Activated CD4-positive, alpha-beta T cell treated with anti-CD3 and anti-CD28 coated beads, Interleukin-2, Interleukin-6, amounts not matched to agents 100 ng/mL and 50 ng/mL, durations not matched to agents 16 hours and 8 hours (primary cell): ENCODE measurements at regions not wholly inside any gene's neighbourhood (a gene's known extent, or its start where the extent isn't known, plus 50 kb on each side); places are given as distances from the start of the nearest gene placed in this dataset.
"Not testable (repeated sequence)": the region's sequence is repeated elsewhere in the genome, so short reads cannot be mapped to it uniquely, and the experiment has no call there.

Experiments
- DNase-seq: peaks from one replicate; pipeline ENCODE4 v3.0.0-alpha.2; 2020

DNA sequence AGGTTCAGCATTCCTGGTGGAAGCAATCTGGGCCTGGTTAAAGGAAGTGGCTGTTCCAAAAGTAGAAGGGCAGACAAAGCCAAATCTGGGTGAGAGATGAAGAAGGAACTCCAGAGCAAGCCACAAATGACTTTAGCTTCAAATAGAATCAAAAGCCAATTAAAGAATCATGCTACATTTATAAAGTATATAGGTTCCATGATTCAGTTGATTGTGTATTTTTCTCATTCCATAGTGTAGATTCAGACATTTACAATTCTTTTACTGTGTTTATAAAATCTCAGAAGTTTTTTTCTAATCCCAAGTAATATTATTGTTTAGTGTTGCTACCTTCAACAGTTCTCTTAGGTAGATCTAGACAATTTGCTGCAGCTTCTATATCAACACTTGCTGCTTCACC is 262.0 kb downstream of the PLK2 start:
- DNase-seq, result no peak

DNA sequence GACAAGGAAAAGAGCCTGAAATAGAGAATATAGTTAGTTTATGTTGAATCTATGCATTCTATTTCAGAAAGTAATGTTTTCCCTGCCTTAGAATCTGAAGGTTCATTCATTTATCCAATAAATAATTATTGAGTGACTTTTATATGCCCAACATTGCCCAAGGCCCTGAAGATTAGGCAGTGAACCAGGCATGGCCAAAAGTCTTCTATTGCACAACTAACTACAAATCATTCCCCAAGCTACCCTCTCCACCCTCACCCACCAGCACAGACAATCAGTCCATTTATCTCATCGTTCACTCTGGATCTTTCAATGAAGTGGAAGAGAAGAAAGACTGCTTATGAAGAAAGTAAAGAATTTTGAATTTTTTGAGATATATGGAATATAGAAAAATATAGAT is 268.4 kb downstream of the PLK2 start:
- no peak for DNase-seq

DNA sequence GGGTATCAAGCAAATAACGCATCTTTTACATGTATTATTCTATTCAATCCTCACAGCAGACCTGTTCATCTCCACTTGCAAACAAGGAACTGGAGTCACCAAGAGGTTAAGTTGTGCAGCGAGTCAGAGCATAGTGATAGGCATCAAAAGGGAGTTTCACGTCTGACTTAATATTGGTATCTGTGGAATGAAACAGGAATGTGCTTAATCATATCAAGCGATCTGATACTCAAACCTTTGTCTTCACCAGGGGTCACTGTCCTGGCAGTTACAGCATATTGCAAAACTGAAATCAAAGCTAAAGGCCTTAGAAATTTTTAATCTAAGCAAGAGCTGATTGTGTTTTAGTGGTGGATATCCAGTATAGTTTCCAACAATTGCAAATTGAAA is 271.6 kb downstream of the PLK2 start:
- DNase-seq, result no peak

DNA sequence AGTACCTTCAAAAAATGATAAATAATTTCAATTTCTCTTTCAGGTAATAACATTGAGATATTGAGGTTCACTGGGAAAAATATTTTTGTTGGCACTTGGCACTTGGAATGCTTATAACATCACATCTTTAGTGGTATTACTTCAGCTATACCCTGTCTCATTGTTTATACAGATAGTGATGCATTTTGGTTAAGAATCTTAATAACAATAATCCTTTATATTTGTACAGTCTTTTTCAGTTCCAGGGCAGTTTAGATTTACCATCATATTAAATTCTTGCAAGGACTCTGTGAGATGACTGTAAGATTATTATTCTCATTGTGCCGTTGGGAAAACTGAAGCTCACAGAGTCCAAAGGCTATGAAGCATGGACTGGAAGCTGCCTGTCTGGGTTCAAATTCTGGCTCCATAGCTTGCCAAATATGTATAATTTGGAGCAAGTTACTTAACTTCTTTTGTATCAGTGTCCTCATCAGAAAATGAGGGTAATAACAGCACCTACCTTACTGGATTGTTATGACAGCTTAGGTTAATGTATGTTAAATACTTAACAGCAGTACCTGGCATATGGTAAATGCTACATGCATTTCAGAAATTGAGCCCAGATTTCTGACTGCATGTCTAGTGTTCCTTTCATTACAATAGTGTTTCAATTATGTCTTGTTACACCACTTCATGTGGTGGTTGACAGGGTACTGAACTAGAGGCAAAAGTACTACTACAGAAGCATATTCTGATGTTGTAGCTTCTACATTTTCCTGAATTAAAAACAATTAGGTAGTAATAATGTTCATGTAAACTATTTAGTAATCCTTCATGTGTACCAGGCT is 272.2 kb downstream of the PLK2 start:
- no peak for DNase-seq

DNA sequence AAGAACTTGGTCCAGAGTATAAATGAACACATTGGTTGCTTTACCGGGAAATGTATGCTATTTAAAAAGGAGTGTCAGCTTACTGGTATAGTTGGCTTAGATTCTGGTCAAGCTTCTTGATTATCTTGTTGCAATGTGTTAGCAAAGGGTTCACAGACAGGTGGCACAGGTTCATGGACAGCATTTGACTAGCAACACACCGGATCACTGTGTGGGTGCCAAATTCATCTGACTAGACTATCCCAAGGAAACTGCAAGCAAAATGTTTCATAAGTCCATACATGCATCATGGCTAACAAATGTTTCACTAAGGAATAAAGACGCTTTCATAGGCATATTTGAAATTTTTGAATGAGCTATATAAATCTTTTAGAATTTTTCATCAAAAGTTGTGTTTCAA is 274.1 kb downstream of the PLK2 start:
- DNase-seq, result no peak

DNA sequence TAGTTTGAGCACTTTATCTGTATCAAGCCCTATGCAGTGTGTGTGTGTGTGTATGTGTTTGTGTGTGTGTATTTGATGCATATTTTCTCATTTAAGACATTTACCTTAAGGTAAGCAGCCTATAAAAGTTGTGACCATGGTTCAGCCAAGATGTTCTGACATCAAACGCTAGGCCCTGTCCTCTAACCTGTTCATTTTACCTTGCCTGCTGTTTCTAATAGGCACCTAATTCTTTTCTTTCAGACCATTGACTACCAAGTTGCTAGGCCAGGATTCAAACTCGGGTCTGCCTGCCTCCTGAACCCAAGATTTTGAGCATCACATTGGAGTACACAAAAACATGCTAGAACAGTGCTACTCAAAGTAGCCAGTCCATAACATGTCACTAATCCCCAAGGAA is 274.5 kb downstream of the PLK2 start:
- no peak for DNase-seq

DNA sequence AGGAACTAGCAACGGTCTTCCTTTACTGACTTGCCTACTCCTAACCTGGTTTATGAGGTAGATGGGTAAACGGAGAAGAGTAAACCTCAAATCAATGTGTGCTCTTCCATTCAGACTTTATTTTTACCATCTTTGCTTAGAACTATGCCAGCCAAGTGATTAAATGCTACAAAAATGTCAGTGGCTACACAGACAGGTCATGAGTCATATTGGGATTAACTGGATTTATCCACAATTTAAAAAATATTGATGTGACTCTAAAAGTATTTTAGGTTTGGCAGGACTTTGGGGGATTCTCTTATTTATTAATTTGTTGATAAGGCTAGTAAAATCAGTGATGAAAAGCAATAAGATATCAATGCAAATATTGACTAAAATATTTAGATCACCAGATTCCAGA is 275.0 kb downstream of the PLK2 start:
- no peak for DNase-seq

DNA sequence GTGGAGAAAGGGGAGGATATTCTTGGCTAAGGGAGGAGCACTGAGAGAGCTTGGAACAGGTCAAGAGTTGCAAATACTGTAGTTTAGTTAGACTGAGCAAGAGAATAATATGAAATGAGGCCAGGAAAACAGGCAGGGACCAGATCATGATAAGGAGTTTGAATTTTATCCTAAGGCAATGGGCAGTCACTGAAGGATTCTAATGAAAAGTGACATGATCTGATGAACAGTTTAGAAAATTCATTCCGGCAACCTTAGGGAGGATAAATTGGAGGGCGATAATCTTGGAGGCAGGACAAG is 276.1 kb downstream of the PLK2 start:
- no peak for DNase-seq

DNA sequence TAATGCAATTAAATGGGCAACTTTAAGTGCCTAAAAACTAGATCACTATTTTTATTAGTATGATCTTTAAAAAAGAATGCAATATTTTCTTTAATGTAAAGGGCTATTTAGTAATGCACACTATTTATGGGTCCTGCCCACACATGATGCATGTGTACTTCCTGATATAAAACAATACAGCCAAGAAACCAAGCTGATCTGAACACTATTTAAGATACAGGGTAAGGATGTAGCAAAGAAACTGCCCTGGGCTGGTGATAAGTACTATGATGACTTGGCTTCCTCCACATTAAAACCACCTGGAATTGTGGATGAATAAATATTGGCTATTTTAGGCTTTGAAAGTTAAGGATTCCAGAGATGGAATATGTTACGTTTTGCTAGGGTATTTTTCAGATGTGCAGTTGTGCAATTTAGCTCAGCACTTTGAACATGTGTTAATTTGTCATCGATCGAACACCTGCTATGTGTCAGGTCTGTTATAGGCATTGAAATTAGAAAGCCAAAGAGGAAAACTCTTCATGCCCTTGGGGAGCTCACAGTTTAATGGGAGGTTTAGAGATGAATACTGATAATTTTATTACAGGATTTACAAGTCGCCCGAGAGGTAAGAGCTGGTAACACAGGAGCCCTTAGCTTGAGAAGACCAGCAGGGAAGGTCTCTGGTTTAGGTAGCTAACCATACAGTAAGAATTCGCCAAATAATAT is 276.7 kb downstream of the PLK2 start:
- no peak for DNase-seq

DNA sequence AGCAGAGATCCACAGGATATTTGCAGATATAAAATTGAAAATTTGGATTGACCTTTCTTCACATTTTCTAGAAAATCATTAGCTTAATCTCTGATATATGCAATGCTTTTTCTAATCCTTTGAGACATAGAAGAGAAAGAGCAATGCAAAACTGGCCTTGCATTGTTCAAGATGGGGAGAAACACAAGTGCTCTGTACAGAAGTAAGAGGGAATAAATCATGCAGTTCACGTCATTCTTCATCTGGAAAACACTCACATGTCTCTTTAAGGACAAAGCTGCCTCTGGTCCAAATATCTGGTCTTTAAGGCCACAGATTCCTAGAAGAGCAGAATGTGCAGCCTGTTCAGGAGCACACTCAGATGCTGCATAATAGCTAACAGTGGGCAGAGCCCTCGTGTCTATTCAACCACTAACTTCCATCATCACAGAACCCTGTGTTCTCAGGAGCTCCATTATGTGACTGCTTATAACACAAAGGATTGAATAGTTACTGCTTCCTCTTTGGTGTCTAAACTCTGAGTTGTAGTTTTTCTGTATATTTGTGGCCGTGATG is 277.5 kb downstream of the PLK2 start:
- DNase-seq, result no peak

DNA sequence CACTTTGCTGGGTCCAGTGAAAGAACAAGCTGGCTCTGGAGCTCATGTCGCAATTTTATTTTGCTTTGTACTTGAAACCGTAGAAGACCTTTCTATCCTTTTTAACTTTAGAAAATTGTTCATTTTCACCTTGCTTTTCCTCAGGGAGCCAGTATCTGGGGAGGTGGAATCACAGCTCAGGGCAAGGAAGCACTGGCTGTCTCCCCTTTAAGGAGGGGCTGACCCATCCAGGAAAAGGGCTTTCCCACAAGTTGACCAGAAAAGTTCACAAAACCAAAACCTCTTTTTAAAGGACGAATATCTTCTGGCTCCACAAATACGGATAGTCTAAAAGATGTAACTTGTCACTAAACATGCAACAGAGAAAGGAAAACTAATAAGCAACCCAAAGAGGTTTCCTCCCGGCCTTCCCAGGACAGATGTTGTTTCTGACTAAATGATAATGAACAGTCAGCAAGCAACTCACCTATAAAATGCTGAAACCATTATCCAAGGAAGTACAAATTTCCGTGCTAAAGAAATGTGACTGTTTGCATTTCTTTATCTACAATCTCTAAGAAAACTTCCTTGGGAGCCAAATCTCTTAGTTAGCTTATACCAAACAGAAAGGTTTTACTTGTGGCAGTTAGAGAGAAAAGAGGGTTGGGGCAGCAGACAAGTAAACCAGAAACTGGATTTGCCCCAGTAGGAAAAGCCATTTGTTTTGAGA is 278.2 kb downstream of the PLK2 start:
- no peak for DNase-seq

DNA sequence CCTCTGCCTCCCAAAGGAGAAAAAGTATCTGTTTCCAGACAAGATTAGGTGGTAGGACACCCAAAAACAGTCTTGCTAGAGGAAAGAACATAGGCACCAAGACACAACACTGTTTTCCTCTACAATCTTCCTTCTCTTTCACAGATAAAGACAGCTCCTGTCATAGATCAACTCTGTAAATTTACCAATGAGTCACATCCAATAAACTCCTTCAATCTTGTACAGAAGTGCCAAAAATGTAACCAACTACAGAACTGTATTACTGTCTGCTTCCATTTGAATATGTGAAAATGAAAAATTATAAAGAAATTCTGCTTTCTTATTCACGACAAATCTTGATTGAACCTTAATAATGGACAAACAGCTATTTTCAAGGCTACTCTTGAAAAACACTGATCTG is 286.9 kb downstream of the PLK2 start:
- DNase-seq, result no peak

DNA sequence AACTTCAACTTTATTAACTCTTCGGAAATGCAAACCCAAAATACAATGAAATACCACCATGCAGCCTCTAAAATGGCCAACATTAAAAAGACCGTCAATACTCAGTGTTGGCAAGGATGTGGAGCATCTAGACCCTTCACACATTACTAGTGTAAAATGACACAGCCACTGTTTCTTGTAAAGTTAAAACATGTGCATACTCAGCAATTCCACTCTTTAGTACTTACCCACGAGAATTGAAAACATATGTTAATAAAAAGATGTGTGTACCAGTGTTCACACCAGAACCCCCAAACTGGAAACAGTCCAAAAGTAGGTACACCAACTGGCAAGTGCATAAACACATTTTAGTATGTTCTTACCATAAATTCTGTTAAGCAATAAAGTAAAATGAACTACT is 294.7 kb downstream of the PLK2 start:
- no peak for DNase-seq

DNA sequence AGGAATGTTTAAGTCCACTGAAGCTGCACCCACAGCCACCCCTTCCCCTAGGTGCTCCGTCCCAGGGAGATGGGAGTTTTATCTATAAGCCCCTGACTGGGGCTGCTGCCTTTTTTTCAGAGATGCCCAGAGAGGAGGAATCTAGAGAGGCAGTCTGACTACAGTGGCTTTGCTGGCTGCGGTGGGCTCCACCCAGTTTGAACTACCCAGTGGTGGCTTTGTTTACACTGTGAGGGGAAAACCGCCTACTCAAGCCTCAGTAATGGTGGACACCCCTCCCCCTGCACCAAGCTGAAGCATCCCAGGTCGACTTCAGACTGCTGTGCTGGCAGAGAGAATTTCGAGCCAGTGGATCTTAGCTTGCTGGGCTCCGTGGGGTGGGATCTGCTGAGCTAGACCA is 298.0 kb downstream of the PLK2 start:
- not testable (repeated sequence) for DNase-seq

DNA sequence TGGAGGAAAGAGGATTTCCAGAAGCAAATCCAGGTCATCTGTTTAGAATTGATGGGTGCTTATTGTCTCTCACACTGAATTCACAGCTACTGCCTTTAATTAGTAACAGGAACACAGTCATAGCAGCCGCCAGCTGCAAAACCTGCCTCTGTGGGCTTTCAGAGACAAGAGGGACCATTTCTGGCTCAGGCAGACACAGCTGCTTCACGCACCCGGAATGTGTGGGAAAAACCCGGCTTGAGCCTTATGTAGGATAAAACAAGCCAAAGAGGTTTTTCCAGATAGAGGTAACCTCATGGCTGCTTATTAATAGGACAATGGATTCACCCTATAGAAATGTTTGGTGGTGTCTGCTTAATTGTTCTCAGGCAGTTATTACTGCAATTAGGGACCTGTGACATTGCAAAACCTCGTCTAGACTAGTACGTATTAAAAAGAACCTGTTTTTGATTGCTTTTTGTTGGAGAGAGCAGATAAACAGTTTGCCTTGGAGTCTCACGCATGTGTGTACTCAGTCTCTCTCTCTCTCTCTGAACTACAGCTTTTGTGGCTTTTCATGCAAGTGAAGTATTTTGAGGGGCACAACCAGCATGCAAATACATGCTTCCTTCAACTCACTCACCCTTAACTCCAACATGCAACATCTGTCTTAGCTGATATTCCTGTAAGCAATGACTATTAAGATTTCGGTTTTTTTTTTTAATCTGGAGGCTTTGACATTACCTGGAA is 302.7 kb downstream of the PLK2 start:
- DNase-seq, result no peak

DNA sequence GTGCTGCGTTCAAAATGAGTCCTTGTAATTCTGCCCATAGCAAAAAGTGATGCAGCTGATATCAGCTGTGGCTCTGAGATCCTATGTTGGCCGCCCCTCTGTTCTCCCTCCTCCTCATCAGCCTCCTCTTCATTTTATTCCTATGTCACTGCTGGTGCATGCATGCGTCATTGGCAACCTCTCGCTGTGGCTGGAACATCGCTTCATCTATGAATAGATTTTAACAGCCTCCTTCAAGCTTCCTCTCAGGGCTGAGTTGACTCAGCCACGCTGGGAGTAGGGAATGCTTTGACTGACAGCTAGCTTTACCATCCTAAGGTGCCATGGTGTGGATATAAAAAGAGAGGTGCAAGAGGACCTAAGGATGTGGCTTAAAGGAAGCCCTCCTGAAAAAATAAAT is 303.5 kb downstream of the PLK2 start:
- DNase-seq, result no peak

DNA sequence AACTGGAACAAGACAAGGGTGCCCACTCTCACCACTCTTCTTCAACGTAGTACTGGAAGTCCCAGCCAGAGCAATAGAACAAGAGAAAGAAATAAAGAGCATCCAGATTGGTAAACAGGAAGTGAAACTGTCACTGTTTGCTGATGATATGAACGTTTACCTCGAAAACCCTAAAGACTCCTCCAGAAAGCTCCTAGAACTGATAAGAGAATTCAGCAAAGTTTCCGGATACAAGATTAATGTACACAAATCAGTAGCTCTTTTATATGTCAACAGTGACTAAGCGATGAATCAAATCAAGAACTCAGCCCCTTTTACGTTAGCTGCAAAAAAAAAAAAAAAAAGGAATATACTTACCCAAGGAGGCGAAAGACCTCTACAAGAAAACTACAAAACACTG is 306.6 kb downstream of the PLK2 start:
- DNase-seq, result peak; percentile 1

DNA sequence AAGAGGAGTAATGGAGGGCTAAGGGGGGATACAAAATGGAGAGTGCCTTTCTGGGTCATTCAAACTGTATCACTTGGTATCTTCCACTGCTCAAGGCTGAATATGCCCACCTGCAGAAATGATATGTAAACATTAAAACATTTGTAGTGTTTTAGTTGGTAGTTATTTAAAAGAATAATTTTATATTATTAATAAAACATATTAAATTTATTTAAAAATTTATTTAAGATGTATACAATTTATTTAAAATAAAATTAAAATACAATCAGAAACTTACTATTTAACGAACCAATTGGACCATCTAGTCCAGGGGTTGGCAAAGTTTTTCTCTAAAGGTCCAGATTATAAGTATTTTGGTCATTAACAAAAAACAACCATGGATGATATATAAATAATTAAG is 308.5 kb downstream of the PLK2 start:
- no peak for DNase-seq

DNA sequence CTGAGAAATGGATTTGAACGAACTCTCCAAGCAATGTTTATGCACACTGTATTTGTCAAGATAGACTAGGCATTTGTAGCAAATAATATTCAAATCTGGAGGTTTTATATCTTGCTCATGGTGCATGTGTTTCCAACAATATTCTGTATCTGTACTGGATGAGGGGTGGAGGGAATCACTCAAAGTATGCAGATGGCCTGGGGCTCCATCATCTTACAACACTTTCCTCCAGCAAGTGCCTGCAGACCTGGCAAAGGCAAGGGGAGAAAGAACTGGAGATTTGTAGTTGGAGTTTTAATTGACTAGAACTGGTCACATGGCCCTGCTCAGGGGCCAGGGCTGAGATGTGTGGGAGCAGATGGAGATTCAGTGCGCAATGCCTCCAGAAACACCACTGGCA is 309.0 kb downstream of the PLK2 start:
- DNase-seq, result no peak

DNA sequence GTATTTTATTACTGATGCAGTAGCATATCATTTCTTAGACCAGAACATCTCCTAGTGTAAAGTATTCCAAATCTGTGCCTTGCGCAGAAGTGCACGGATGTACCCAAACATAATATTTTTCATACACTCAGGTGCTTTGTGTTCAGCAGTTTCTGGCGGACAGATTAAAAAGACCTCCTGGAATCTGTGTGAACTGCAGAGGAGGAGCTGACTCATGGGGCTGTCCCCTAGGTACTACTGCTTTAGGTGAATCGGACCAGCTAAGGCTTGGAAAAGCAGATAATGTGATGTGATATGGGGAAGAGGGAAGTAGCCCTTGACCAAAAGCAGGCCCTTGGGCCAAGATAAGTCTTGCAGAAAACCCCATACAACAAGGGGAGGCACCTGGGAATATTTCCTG is 310.1 kb downstream of the PLK2 start:
- no peak for DNase-seq

DNA sequence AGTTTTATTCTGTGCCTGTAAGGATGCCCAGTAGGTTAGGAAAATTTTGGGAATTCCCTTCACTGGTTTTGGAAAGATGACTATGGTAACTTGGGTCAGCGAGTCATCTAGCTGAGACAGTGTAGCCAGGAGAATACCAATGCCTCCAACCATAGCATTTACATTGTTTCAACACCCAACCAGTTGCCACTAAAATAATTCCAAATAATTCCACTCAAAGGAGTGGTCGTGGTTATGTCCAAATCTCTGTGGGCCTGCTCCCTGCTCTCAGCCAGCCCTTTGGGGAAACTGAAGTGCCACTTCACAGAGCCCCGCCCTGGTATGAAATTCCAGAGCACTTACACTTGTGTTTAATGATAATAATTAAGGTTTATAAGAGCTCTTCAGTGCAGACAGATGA is 310.5 kb downstream of the PLK2 start:
- no peak for DNase-seq

DNA sequence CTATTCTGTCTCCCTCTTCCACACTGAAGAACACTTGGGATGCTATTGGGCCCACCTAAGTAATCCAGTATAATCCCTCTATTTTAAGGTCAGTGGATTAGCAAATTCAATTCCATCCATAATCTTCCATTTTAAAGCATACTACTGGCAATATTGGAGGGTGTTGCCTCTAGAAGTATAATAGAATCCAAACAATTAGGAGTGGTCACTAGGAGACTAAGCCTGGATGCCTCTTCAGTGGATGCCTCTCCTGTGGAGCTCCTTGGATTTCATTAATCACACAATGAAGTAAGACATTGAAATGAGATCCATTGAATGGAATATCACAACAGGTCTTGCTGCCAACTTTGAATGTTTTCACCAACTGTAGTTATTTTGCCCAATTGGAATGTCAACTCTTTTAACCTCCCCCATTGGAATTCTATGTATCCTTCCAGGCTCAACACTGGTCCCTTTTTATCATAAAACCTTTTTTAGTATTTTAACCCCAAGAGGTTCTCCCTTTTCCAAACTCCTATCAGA is 311.6 kb downstream of the PLK2 start:
- DNase-seq, result no peak

DNA sequence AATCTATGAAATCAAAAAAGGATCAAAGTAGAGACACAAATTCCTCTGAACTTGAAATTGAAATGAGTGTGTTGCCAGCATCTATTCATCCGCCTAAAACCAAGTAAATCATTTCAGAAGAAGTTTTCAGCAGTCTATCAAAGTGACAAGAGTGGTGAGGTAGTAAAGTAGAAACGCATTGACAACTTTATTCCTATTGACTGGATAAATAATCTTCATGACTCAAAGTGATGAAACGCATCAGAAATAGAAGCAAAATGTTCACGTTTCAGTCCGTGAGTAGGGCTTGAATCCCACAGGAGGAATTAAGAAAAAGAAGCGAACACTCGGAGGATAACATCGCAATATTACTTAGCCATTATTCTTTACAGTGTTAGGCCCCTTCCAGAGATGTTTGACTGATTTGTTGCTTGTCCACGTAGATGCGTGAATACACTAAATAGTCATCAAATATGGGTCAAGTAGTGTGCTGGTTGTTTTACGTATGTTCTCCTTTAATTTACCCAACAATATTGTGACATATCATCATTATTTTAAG is 314.4 kb downstream of the PLK2 start:
- no peak for DNase-seq
